ENCODE measurements at regions not wholly inside any gene's neighbourhood (a gene's known extent, or its start where the extent isn't known, plus 50 kb on each side); places are given as distances from the start of the nearest gene placed in this dataset.

- no peak for DNase-seq (ENCODE audit: extremely low read depth in 1 of 11, low read depth in 9 of 11, low spot score in 4 of 11)
These were observed 87.2 kb upstream of the FSHR start for GRCh38 chr2:49241501-49241900.

- no peak for DNase-seq (ENCODE audit: extremely low read depth in 1 of 11, low read depth in 9 of 11, low spot score in 4 of 11)
These were observed 86.3 kb upstream of the FSHR start for GRCh38 chr2:49240608-49241007.

GRCh38 chr2:49238604-49238960 is 84.3 kb upstream of the FSHR start:
- no peak for DNase-seq (ENCODE audit: extremely low read depth in 1 of 11, low read depth in 9 of 11, low spot score in 4 of 11)

- DNase-seq (ENCODE audit: extremely low read depth in 1 of 11, low read depth in 9 of 11, low spot score in 4 of 11): no peak
These were observed 83.7 kb upstream of the FSHR start for GRCh38 chr2:49237867-49238603.

GRCh38 chr2:49236316-49236715 is 82.0 kb upstream of the FSHR start:
- no peak for DNase-seq (ENCODE audit: extremely low read depth in 1 of 11, low read depth in 9 of 11, low spot score in 4 of 11)

- no peak for DNase-seq (ENCODE audit: extremely low read depth in 1 of 11, low read depth in 9 of 11, low spot score in 4 of 11)
These were observed 72.0 kb upstream of the FSHR start for GRCh38 chr2:49226360-49226759.

- no peak for DNase-seq (ENCODE audit: extremely low read depth in 1 of 11, low read depth in 9 of 11, low spot score in 4 of 11)
These were observed 70.8 kb upstream of the FSHR start for GRCh38 chr2:49225126-49225525.

GRCh38 chr2:49224426-49225010 is 70.2 kb upstream of the FSHR start:
- no peak for DNase-seq (ENCODE audit: extremely low read depth in 1 of 11, low read depth in 9 of 11, low spot score in 4 of 11)

GRCh38 chr2:49222975-49223528 is 68.7 kb upstream of the FSHR start:
- DNase-seq (ENCODE audit: extremely low read depth in 1 of 11, low read depth in 9 of 11, low spot score in 4 of 11): no peak

- no peak for DNase-seq (ENCODE audit: extremely low read depth in 1 of 11, low read depth in 9 of 11, low spot score in 4 of 11)
These were observed 65.4 kb upstream of the FSHR start for GRCh38 chr2:49219741-49220140.

GRCh38 chr2:49210191-49210590 is 55.9 kb upstream of the FSHR start:
- DNase-seq (ENCODE audit: extremely low read depth in 1 of 11, low read depth in 9 of 11, low spot score in 4 of 11): no peak

GRCh38 chr2:49207204-49207603 is 52.9 kb upstream of the FSHR start:
- no peak for DNase-seq (ENCODE audit: extremely low read depth in 1 of 11, low read depth in 9 of 11, low spot score in 4 of 11)

Measured in renal cortex interstitium (tissue), 11 donors.